ENCODE measurements at regions not wholly inside any gene's neighbourhood (a gene's known extent, or its start where the extent isn't known, plus 50 kb on each side); places are given as distances from the start of the nearest gene placed in this dataset.

DNA sequence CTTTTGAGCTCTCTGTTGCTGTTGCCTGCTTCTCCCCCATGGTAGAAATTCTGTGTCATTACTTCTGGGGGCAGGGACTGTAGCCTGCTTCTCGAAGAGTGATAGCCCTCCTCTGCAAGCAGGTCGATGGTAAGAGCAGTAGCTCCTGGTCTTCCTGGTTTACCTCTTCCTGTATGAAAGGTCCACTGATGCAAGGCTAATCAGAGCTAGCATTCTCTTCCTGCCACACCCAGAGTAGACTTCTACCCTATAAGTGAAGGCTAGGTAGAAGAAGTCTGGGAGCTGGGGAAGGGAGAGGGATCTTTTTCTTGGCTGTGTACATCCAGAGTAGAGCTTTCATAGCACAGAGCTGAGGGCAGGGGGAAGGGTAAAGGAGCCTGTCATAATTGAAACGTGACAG is 357.0 kb downstream of the SQOR start:
- DNase-seq (ENCODE audit: low read depth): no peak
- H3K4me3 ChIP-seq (ENCODE audit: control insufficient read depth, low read depth, low read length): no peak overlapping the region
- TF ChIP-seq, protein P1, sequence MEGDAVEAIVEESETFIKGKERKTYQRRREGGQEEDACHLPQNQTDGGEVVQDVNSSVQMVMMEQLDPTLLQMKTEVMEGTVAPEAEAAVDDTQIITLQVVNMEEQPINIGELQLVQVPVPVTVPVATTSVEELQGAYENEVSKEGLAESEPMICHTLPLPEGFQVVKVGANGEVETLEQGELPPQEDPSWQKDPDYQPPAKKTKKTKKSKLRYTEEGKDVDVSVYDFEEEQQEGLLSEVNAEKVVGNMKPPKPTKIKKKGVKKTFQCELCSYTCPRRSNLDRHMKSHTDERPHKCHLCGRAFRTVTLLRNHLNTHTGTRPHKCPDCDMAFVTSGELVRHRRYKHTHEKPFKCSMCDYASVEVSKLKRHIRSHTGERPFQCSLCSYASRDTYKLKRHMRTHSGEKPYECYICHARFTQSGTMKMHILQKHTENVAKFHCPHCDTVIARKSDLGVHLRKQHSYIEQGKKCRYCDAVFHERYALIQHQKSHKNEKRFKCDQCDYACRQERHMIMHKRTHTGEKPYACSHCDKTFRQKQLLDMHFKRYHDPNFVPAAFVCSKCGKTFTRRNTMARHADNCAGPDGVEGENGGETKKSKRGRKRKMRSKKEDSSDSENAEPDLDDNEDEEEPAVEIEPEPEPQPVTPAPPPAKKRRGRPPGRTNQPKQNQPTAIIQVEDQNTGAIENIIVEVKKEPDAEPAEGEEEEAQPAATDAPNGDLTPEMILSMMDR (conservative IDR thresholded peaks at IDR 0.05; ENCODE audit: control insufficient read depth, insufficient read depth, low read depth, low read length): no peak

DNA sequence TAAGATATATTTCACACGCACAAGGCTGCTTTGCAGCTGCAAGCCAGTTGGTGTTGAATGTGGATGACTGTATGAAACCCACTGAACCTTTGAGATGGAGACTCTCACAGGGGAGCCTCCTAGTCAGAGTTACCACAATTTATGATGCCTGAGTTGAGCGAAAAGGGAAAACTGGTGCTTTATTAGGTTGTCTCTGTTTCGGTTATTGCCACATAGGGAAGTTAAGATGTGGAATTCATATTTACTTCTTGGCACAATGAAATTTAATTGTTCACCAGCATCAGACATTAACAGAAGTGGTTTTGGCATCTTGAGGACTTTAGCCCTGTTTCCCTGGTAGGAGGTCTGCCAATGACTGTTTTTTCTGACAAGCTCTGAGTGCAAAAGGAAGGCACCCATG is 358.2 kb downstream of the SQOR start:
- no peak for DNase-seq (ENCODE audit: low read depth)
- TF ChIP-seq, protein P1 (conservative IDR thresholded peaks at IDR 0.05; ENCODE audit: control insufficient read depth, insufficient read depth, low read depth, low read length): no peak
- H3K4me3 ChIP-seq (ENCODE audit: control insufficient read depth, low read depth, low read length): no peak overlapping the region

DNA sequence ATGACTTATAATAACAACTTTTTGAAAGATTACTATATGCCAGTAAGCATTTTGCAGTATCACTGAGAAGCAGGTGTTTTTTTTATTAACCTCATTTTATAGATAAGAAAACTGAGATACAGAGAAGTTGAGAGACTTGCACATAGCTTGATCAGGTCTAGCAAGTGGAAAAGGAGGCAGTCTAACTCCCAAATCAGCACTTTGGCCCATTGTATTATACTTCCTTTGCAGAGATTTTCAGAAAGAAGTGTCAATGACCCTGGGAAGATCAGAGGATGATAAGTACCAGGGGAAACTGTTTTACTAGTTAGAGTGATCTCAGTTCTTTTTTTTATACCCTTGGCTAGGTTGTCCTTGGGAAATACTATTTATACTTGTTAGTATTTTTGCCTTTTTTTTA is 358.7 kb downstream of the SQOR start:
- DNase-seq (ENCODE audit: low read depth): no peak
- H3K4me3 ChIP-seq (ENCODE audit: control insufficient read depth, low read depth, low read length): no peak overlapping the region
- TF ChIP-seq, protein P1 (conservative IDR thresholded peaks at IDR 0.05; ENCODE audit: control insufficient read depth, insufficient read depth, low read depth, low read length): no peak

DNA sequence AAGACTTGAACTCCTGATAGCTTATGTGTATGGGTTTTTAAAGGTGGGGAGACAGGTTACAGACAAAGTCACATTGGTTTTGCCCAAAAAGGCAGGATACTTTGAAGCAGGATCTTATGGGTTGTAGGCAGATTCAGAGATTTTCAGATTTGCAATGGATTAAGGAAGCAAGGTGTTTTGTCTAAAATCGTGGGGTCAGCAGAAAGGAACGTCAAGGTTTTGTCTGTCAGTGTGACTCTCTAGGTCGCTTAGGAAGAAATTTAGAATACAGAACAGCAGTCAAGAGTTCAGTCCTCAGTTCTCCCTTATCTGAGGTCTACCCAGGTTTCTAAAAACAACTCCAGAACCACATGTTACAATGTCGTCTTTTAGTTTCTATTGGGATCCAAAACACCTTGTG is 361.0 kb downstream of the SQOR start:
- no peak overlapping the region for H3K4me3 ChIP-seq (ENCODE audit: control insufficient read depth, low read depth, low read length)
- TF ChIP-seq, protein P1 (conservative IDR thresholded peaks at IDR 0.05; ENCODE audit: control insufficient read depth, insufficient read depth, low read depth, low read length): no peak
- DNase-seq (ENCODE audit: low read depth): no peak

DNA sequence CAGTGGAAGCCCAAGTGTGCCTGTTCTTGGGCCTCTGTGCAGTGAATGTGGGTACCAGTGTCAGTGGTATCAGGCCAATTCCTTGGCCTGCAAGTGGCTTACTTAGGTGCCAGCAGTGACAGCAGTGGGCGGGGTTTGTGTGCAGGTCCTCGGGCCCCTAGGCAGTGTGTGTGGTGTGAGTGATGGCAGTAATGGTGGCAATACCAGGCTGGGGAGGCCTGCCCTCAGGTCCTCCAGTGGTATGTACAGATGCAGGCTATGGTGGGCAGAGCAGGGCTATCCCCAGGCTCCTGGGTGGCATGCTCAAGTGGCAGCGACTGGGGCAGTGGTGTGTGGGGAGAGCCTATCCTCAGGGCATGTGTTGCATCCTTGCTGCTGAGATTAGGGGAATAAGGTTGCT is 379.7 kb downstream of the SQOR start:
- no peak for DNase-seq (ENCODE audit: low read depth)
- TF ChIP-seq, protein P1 (conservative IDR thresholded peaks at IDR 0.05; ENCODE audit: control insufficient read depth, insufficient read depth, low read depth, low read length): no peak
- H3K4me3 ChIP-seq (ENCODE audit: control insufficient read depth, low read depth, low read length): no peak overlapping the region

DNA sequence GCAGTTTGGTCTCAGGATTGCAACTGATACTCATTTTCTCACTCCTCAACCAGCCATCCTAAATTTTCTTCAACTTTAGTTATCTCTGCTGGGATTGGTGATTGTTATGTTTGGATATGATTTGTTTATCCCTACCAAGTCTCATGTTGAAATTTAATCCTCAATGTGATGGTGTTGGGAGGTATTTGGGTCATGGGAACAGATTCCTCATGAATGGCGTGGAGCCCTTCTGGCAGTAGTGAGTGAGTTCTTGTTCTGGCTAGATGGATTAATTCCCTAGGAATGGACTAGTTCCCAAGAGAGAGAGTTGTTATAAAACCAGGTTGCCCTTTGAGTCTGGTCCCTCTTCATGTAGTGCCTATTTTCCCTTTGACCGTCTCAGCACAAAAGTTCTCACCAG is 399.9 kb downstream of the SQOR start:
- TF ChIP-seq, protein P1 (conservative IDR thresholded peaks at IDR 0.05; ENCODE audit: control insufficient read depth, insufficient read depth, low read depth, low read length): no peak
- DNase-seq (ENCODE audit: low read depth): no peak

DNA sequence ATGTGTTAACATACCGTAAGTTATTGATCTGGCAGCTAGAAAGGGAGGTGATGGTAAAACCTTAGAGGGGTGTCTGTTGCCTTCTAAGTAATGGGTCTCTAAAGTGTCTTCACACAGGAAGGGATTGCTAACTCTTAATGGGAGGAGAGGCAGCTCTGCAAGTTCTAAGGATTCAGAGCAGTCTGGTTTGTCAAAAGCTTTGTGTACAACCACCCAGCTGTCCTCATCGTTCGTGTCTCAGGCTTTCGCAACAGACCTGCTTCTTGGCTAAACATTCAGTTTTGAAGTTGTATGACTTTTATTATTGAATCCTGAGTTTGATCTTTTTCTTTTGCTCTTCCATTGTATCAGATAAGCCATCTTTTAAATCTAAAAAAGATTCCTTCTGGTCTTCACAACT is 404.9 kb downstream of the SQOR start:
- DNase-seq (ENCODE audit: low read depth): no peak
- H3K4me3 ChIP-seq (ENCODE audit: control insufficient read depth, low read depth, low read length): no peak overlapping the region
- TF ChIP-seq, protein P1 (conservative IDR thresholded peaks at IDR 0.05; ENCODE audit: control insufficient read depth, insufficient read depth, low read depth, low read length): no peak

More for the DNA sequence above, 399.9 kb downstream of the SQOR start:
- H3K4me3 ChIP-seq (ENCODE audit: control insufficient read depth, low read depth, low read length): no peak overlapping the region
